Body of pancreas (tissue), 4 donors: ENCODE measurements at regions not wholly inside any gene's neighbourhood (a gene's known extent, or its start where the extent isn't known, plus 50 kb on each side); places are given as distances from the start of the nearest gene placed in this dataset.

ENCODE experiments used
- POLR2A ChIP-seq, 3 donors: fragments of 450-650 bp; IDR thresholded peaks; one replicate each; pipeline ENCODE4 v1.6.1; 2016; ENCODE audit warnings: antibody characterized with exemption in 3 of 3, mild to moderate bottlenecking in 2 of 3
- TF ChIP-seq, protein P1 (sequence below), 7 experiments: fragments of 450-650 bp in 4 of 7; fragments of 200-600 bp in 3 of 7; sonication (generic) in 3 of 7; IDR thresholded peaks; one replicate each; pipeline ENCODE4 v1.5.1; 2016 to 2019; ENCODE audit warnings: antibody characterized with exemption in 7 of 7

DNA sequence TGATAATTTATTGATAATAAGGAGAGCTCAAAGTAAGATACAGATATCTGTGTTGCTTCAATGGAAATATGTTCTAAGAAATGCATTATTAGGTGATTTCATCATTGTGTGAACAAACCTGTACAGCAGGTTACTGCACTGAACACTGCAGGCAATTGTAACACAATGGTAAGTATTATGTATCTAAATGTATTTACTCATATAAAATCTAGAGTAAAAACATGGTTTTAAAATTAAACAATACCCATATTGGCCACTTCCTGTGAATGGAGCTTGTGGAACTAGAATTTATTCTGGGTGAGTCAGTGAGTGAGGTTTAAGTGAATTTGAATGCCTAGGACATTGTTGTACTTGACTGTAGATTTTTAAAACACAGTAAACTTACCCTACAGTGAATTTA lies 722.9 kb upstream of the RAG2 start:
- no peak for TF ChIP-seq POLR2A (IDR thresholded peaks at IDR 0.05)
- TF ChIP-seq, protein P1, sequence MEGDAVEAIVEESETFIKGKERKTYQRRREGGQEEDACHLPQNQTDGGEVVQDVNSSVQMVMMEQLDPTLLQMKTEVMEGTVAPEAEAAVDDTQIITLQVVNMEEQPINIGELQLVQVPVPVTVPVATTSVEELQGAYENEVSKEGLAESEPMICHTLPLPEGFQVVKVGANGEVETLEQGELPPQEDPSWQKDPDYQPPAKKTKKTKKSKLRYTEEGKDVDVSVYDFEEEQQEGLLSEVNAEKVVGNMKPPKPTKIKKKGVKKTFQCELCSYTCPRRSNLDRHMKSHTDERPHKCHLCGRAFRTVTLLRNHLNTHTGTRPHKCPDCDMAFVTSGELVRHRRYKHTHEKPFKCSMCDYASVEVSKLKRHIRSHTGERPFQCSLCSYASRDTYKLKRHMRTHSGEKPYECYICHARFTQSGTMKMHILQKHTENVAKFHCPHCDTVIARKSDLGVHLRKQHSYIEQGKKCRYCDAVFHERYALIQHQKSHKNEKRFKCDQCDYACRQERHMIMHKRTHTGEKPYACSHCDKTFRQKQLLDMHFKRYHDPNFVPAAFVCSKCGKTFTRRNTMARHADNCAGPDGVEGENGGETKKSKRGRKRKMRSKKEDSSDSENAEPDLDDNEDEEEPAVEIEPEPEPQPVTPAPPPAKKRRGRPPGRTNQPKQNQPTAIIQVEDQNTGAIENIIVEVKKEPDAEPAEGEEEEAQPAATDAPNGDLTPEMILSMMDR (IDR thresholded peaks at IDR 0.05), result no peak
